ENCODE measurements at regions not wholly inside any gene's neighbourhood (a gene's known extent, or its start where the extent isn't known, plus 50 kb on each side); places are given as distances from the start of the nearest gene placed in this dataset.

DNA sequence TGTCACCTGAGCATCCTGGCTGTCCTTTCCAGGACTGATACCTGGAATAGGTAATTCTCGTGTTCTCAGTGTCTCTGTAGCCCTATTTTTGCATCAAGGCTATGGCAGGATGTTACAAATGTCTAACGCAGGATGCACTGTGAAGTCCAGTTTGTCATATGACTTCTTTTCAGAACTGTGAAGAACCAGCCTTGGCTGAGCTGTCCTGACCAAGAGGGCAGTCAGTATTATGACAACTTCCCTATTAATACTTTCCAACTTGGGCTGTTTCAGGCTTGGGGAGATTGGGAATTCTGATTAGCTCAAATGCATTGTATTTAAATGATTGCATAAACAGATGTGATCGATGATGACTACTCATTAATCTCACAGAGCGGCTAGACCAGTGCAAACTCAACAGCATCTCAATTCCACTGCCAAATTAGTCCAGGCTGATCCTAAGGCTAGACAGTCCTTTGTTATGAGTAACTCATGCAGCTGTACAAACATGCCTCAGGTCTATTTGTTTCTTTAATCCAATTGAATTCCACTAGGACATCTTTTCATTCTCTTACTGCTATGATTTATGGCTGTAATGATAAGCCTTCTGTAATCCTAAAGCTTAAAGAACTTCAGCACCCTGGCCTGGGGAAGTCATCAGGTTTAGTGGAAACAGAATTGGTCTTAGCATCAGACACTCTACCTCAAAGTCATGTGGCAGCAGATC is 331.6 kb downstream of the KCNS3 start:
- no peak for TF ChIP-seq CTCF (IDR thresholded peaks at IDR 0.05)
- no peak overlapping the region for H3K27ac Mint-ChIP-seq (ENCODE audit: unreplicated experiment)

DNA sequence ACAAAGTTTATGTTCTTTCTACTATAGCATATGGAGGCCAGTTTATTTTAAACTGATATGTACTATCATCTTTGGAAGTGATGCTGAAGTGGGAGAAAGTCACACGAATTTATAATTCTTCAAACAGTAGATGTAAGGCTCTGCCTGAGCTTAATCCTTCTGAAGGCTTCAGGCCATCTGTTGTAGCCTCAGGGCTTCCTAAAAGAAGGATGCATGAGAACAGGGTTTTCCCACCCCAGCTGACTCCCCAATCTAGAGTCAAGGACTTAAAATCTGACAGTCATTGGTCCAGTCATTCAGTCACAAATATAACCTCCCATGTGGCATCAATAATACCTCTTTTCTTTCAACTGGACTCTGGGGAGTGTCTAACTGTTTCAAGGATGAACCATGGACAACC is 330.5 kb downstream of the KCNS3 start:
- peaks cover 6% of the 10 kb centered on the region for H3K27me3 Mint-ChIP-seq (ENCODE audit: low read depth)
- H3K27ac Mint-ChIP-seq (ENCODE audit: unreplicated experiment): no peak overlapping the region
- TF ChIP-seq CTCF (IDR thresholded peaks at IDR 0.05): no peak
- H3K4me1 Mint-ChIP-seq (ENCODE audit: low read depth): no peaks in the 10 kb centered on the region
- H3K9me3 Mint-ChIP-seq (ENCODE audit: low read depth): no peaks in the 10 kb centered on the region
- no peak for DNase-seq (ENCODE audit: low spot score)
- no peak overlapping the region for H3K4me3 Mint-ChIP-seq (ENCODE audit: unreplicated experiment)
- H3K36me3 Mint-ChIP-seq (ENCODE audit: low read depth): no peaks in the 10 kb centered on the region

More for the DNA sequence above, 331.6 kb downstream of the KCNS3 start:
- Mint-ChIP-seq H3K9me3 (ENCODE audit: low read depth) (no peaks in the 10 kb centered on the region), H3K36me3 (ENCODE audit: low read depth) (no peaks in the 10 kb centered on the region), H3K4me1 (ENCODE audit: low read depth) (no peaks in the 10 kb centered on the region), H3K4me3 (ENCODE audit: unreplicated experiment) (no peak overlapping the region), H3K27me3 (ENCODE audit: low read depth) (peaks cover 6% of the 10 kb centered on the region)
- DNase-seq (ENCODE audit: low spot score): no peak

DNA sequence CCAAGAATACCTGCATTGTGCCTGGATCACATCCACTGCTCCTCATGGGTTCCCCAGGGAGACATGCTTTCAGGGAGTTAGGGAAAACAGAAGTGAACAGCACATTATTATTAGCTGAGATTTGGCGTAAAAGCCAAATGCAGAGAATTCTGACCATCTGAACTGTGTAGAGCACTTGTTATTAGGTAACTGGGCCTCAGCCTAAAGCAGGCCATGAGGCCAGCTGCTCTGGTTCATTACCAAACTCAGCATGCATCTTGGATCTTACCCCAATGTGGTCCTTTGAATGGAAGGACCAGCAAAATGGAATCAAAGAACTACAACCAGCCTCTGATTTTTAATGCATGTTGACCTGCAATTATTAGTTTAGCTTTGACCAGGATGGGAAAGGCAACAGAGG is 322.3 kb downstream of the KCNS3 start:
- TF ChIP-seq CTCF (IDR thresholded peaks at IDR 0.05): no peak
- peaks cover 23% of the 10 kb centered on the region for H3K27me3 Mint-ChIP-seq (ENCODE audit: low read depth)
- DNase-seq (ENCODE audit: low spot score): no peak
- H3K9me3 Mint-ChIP-seq (ENCODE audit: low read depth): no peaks in the 10 kb centered on the region
- H3K4me1 Mint-ChIP-seq (ENCODE audit: low read depth): no peaks in the 10 kb centered on the region
- H3K27ac Mint-ChIP-seq (ENCODE audit: unreplicated experiment): no peak overlapping the region
- no peaks in the 10 kb centered on the region for H3K36me3 Mint-ChIP-seq (ENCODE audit: low read depth)
- no peak overlapping the region for H3K4me3 Mint-ChIP-seq (ENCODE audit: unreplicated experiment)

DNA sequence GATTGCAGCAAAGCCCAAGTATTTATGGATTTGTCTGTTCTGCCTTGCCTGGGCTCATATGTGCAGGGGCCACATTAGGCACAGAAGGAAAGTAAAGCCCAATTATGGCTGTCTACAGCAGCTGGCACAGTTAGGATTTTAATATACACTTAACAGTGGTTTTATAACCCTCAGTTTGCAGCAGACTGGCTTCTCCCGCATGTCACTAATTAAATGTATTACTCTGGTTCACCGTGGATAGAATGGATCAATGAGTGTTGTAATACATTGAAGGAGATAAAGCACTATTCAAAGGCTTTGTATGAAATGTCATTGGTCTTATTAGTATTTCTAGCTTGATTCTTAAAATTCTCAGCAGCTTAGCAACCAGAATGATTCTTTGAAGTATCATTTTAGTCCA is 320.2 kb downstream of the KCNS3 start:
- no peaks in the 10 kb centered on the region for H3K9me3 Mint-ChIP-seq (ENCODE audit: low read depth)
- no peaks in the 10 kb centered on the region for H3K4me1 Mint-ChIP-seq (ENCODE audit: low read depth)
- peaks cover 31% of the 10 kb centered on the region for H3K27me3 Mint-ChIP-seq (ENCODE audit: low read depth)
- no peak overlapping the region for H3K27ac Mint-ChIP-seq (ENCODE audit: unreplicated experiment)
- DNase-seq (ENCODE audit: low spot score): no peak
- no peaks in the 10 kb centered on the region for H3K36me3 Mint-ChIP-seq (ENCODE audit: low read depth)
- no peak overlapping the region for H3K4me3 Mint-ChIP-seq (ENCODE audit: unreplicated experiment)
- TF ChIP-seq CTCF (IDR thresholded peaks at IDR 0.05): no peak

DNA sequence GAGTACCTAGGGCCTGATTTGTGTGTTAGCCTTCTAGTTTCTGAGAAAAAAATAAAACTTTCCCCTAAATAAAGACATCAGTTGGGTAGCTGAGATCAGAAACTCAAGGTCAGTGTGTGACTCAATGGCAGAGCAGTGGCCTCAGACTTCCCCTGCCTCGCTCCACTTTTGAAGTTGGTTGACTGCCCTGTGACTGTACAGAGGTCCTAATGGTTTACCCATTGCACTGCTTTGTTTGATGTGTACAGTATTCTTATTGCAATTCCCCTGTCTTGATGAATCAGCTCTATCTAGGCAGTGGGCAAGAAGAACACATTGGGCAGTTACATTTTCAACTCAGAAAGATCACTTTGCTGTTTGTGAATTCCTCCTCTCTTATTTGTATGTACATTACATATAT is 315.7 kb downstream of the KCNS3 start:
- Mint-ChIP-seq H3K4me1 (ENCODE audit: low read depth) (no peaks in the 10 kb centered on the region), H3K36me3 (ENCODE audit: low read depth) (no peaks in the 10 kb centered on the region), H3K9me3 (ENCODE audit: low read depth) (no peaks in the 10 kb centered on the region), H3K27ac (ENCODE audit: unreplicated experiment) (no peak overlapping the region), H3K27me3 (ENCODE audit: low read depth) (peaks cover 26% of the 10 kb centered on the region), H3K4me3 (ENCODE audit: unreplicated experiment) (no peak overlapping the region)
- DNase-seq (ENCODE audit: low spot score): no peak
- no peak for TF ChIP-seq CTCF (IDR thresholded peaks at IDR 0.05)

All from chondrocyte (in vitro differentiated cells).